ENCODE measurements at regions not wholly inside any gene's neighbourhood (a gene's known extent, or its start where the extent isn't known, plus 50 kb on each side); places are given as distances from the start of the nearest gene placed in this dataset.
A peak's percentile ranks its signal among the peaks of the same experiment; 100 is the strongest.

GRCh38 chr6:10465629-10466499, 51.0 kb upstream of the TFAP2A start:
- Histone ChIP-seq H3K4me1 (no peaks in the 10 kb centered on the region), H3K4me3 (no peak overlapping the region), H3K36me3 (no peaks in the 10 kb centered on the region), H3K27me3 (peaks cover 0 to 21% (median 0%) of the 10 kb centered on the region in 9 donors), H3K9me3 (peaks cover 0 to 6% (median 0%) of the 10 kb centered on the region in 12 donors), H3K27ac (no peak overlapping the region)
- peak in 6 of 12 donors; percentile 10 to 40 (median 27) for TF ChIP-seq CTCF (IDR thresholded peaks at IDR 0.05)
- TF ChIP-seq POLR2A (IDR thresholded peaks at IDR 0.05) = no peak
- 51 to 57% (median 54%) methylated on average over 20 of the region's 20 CpGs for WGBS, 4 donors
- intact Hi-C loops (cut with DNase I) = no loop called here
- no peak for ATAC-seq
- no peak for DNase-seq
